ENCODE measurements at regions not wholly inside any gene's neighbourhood (a gene's known extent, or its start where the extent isn't known, plus 50 kb on each side); places are given as distances from the start of the nearest gene placed in this dataset.
A peak's percentile ranks its signal among the peaks of the same experiment; 100 is the strongest.

DNA sequence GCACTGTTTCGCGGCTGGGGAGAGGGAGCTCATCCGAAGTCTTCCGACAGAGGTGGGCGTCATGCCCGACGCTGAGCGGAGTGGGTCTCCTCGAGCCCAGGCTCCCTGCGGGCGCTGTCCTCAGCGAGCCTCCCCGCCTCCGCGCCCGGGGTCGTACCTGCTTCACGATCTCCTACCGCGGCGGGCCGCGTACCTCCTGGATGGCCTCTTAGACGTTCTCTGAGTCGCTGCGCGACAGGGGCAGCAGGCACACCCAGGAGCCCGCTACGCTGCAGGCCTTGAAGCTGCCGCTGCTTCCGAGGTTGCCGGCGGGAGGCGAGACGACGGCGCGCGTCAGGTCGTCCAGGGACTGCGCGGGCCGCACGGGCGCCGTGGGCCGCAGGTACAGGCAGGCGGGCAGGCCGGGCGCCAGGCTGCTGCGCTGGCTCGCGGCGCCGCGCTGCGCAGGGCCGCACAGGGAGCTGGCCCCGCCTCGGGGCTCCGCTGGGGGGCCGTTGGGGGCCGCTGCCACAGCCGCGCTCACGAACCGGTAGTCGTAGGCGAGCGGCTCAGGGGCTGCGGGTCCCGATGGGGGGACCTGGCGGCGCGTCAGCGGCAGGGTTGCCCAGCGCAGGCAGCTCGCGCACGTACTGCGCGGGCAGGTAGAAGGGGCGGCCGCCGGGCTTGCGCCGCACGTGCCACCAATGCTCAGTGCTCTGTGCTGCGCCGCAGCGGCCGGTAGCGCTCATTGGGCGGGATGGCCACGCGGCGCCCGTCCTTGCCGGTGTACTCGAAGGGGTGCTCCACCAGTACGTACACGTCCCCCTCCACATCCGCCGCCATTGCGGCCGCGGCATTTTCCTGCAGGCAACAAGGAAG, 116.4 kb upstream of the SMURF2 start:
- no peaks in the 10 kb centered on the region for H3K36me3 ChIP-seq (ENCODE audit: insufficient read depth, low read length)
- H2AFZ ChIP-seq (ENCODE audit: low read length): peak overlapping the region; percentile 44; the same call in 1 of the 2 replicates
- H3K4me3 ChIP-seq (ENCODE audit: low read depth, low read length, poor library complexity, severe bottlenecking): peak overlapping the region; percentile 46
- no peaks in the 10 kb centered on the region for H3K79me2 ChIP-seq (ENCODE audit: insufficient read depth, low read depth, low read length)
- H4K20me1 ChIP-seq (ENCODE audit: insufficient read depth, low read length): no peaks in the 10 kb centered on the region
- ChIA-PET CTCF (ENCODE audit: unreplicated experiment) (interaction anchor here (0.6 kb wide), 1 partner anchor 352 kb away, joined by 3 read pairs; no protein-coding TSS in a partner anchor), POLR2A (interaction anchor here (0.6 kb wide), 1 partner anchor 1953 kb away, joined by 6 read pairs; no protein-coding TSS in a partner anchor)
- H3K4me2 ChIP-seq (ENCODE audit: low read length): peak overlapping the region; percentile 79
- no peaks in the 10 kb centered on the region for H3K9me3 ChIP-seq (ENCODE audit: low read length)
- no TSS peak for BruUV-seq (replicated peaks)
- H3K9me2 ChIP-seq (ENCODE audit: insufficient read depth, low read length): no peaks in the 10 kb centered on the region
- peak; percentile 27 for DNase-seq (ENCODE audit: low spot score)
- peaks cover 63% of the 10 kb centered on the region for H3K4me1 ChIP-seq (ENCODE audit: insufficient read depth, low read length, poor library complexity, severe bottlenecking)
- H3K27ac ChIP-seq (ENCODE audit: low read depth, low read length, poor library complexity, severe bottlenecking): peak overlapping the region; percentile 76
- intact Hi-C loops (cut with micrococcal nuclease; ENCODE audit: unreplicated experiment): loop anchor here (10.0 kb wide), 1 partner anchor 416 kb away; no protein-coding TSS in a partner anchor
- TF ChIP-seq, protein P1, sequence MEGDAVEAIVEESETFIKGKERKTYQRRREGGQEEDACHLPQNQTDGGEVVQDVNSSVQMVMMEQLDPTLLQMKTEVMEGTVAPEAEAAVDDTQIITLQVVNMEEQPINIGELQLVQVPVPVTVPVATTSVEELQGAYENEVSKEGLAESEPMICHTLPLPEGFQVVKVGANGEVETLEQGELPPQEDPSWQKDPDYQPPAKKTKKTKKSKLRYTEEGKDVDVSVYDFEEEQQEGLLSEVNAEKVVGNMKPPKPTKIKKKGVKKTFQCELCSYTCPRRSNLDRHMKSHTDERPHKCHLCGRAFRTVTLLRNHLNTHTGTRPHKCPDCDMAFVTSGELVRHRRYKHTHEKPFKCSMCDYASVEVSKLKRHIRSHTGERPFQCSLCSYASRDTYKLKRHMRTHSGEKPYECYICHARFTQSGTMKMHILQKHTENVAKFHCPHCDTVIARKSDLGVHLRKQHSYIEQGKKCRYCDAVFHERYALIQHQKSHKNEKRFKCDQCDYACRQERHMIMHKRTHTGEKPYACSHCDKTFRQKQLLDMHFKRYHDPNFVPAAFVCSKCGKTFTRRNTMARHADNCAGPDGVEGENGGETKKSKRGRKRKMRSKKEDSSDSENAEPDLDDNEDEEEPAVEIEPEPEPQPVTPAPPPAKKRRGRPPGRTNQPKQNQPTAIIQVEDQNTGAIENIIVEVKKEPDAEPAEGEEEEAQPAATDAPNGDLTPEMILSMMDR (conservative IDR thresholded peaks at IDR 0.05; ENCODE audit: low read length): no peak
- no peak for TF ChIP-seq EZH2phosphoT487 (IDR thresholded peaks at IDR 0.05; ENCODE audit: borderline replicate concordance, low read depth, low read length)

DNA sequence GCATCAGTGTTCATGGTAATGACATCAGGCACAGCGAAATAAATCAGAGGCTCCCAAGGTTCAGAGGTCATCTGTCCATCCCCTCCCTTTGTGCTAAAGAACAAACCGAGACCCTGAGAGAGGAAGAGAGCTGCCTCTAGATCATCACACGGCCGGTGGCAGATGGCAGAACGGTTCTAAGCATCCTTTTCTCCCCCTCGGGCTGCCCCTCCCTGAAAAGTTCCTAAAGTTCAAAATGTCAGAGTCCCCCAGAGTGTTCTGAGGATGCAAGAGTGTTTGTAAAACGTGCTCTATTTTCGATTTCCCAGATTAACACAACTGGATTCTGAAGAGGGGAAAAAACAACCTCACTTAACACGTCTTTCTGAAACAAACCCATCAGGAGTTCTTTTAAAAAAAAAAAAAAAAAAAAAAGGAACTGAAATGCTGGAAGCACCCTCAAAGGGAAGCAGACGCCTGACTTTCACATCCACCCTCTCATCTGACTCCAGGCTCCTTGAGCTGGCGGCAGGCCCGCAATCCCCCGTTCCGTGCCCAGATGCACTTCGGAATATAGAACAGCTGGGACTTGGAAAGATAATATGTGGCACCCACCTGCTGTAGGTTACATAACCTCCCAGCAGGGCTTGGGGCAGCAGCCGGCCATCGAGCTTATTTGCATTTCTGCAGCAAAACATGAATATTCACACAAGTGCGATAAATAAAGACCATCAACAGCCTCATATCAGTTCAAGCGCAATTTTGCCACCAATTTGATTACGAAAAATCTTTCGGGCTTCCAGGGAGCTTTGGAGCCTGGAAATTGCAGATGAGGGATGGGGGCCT, 115.5 kb upstream of the SMURF2 start:
- POLR2A ChIA-PET: interaction anchor here (0.5 to 0.7 kb wide), 4 partner anchors 62 to 1952 kb away, joined by 4 to 7 read pairs (median 5); no protein-coding TSS in a partner anchor
- peak overlapping the region; percentile 46 for H3K4me3 ChIP-seq (ENCODE audit: low read depth, low read length, poor library complexity, severe bottlenecking)
- DNase-seq (ENCODE audit: low spot score): peak; percentile 68

More for the DNA sequence above, 115.5 kb upstream of the SMURF2 start:
- no TSS peak for BruUV-seq (replicated peaks)
- intact Hi-C loops (cut with micrococcal nuclease; ENCODE audit: unreplicated experiment): loop anchor here (2.0 to 10.0 kb wide), 4 partner anchors 71 to 417 kb away; partner anchors contain the start of gene LRRC37A3
- H3K36me3 ChIP-seq (ENCODE audit: insufficient read depth, low read length): no peaks in the 10 kb centered on the region
- H3K9me2 ChIP-seq (ENCODE audit: insufficient read depth, low read length): no peaks in the 10 kb centered on the region
- peak overlapping the region; percentile 76 for H3K27ac ChIP-seq (ENCODE audit: low read depth, low read length, poor library complexity, severe bottlenecking)
- peak overlapping the region; percentile 44; the same call in 1 of the 2 replicates for H2AFZ ChIP-seq (ENCODE audit: low read length)
- TF ChIP-seq EZH2phosphoT487 (IDR thresholded peaks at IDR 0.05; ENCODE audit: borderline replicate concordance, low read depth, low read length): no peak
- TF ChIP-seq, protein P1 (conservative IDR thresholded peaks at IDR 0.05; ENCODE audit: low read length): no peak
- no peaks in the 10 kb centered on the region for H3K9me3 ChIP-seq (ENCODE audit: low read length)
- no peaks in the 10 kb centered on the region for H4K20me1 ChIP-seq (ENCODE audit: insufficient read depth, low read length)
- H3K4me2 ChIP-seq (ENCODE audit: low read length): peak overlapping the region; percentile 79
- CTCF ChIA-PET (ENCODE audit: unreplicated experiment): no interaction called here
- peaks cover 66% of the 10 kb centered on the region for H3K4me1 ChIP-seq (ENCODE audit: insufficient read depth, low read length, poor library complexity, severe bottlenecking)
- H3K79me2 ChIP-seq (ENCODE audit: insufficient read depth, low read depth, low read length): no peaks in the 10 kb centered on the region
